ENCODE measurements at regions not wholly inside any gene's neighbourhood (a gene's known extent, or its start where the extent isn't known, plus 50 kb on each side); places are given as distances from the start of the nearest gene placed in this dataset.

GRCh38 chr16:87180069-87180468, 137.1 kb downstream of the C16orf95 start:
- TF ChIP-seq GATA2 (IDR thresholded peaks at IDR 0.05; ENCODE audit: low read depth, low read length): no peak
- no peak for TF ChIP-seq GATA3 (IDR thresholded peaks at IDR 0.05; ENCODE audit: low read depth, low read length)
